GM18505 (cell line): ENCODE measurements at regions not wholly inside any gene's neighbourhood (a gene's known extent, or its start where the extent isn't known, plus 50 kb on each side); places are given as distances from the start of the nearest gene placed in this dataset.
"Not testable (repeated sequence)": the region's sequence is repeated elsewhere in the genome, so short reads cannot be mapped to it uniquely, and the experiment has no call there.

Experiments
- ATAC-seq: cut with Tn5 transposase; IDR thresholded peaks from one replicate; pipeline ENCODE4 v1.9.1; 2021; ENCODE audit not compliant: unreplicated experiment
- POLR2A ChIP-seq: IDR thresholded peaks from 4 replicates; pipeline ENCODE4 v1.6.1; 2011; ENCODE audit warnings: borderline replicate concordance; ENCODE audit not compliant: insufficient read depth, insufficient read length; ENCODE audit errors: extremely low read depth

GRCh38 chr2:59395119-59395518, 1154.0 kb upstream of the FANCL start:
- ATAC-seq, result no peak
- TF ChIP-seq POLR2A, result no peak

- ATAC-seq, result no peak
- no peak for TF ChIP-seq POLR2A
Observed at GRCh38 chr2:59391896-59392295, 1150.8 kb upstream of the FANCL start.

GRCh38 chr2:59390581-59390980, 1149.5 kb upstream of the FANCL start:
- no peak for TF ChIP-seq POLR2A

GRCh38 chr2:59389240-59389639, 1148.1 kb upstream of the FANCL start:
- no peak for TF ChIP-seq POLR2A
- no peak for ATAC-seq

More at GRCh38 chr2:59390581-59390980, 1149.5 kb upstream of the FANCL start:
- no peak for ATAC-seq

GRCh38 chr2:59385971-59386370, 1144.8 kb upstream of the FANCL start:
- no peak for ATAC-seq
- no peak for TF ChIP-seq POLR2A

GRCh38 chr2:59383473-59383872, 1142.3 kb upstream of the FANCL start:
- ATAC-seq, result no peak
- no peak for TF ChIP-seq POLR2A

GRCh38 chr2:59378127-59378526, 1137.0 kb upstream of the FANCL start:
- no peak for ATAC-seq

GRCh38 chr2:59366288-59366687, 1125.2 kb upstream of the FANCL start:
- no peak for ATAC-seq
- no peak for TF ChIP-seq POLR2A

More at GRCh38 chr2:59378127-59378526, 1137.0 kb upstream of the FANCL start:
- no peak for TF ChIP-seq POLR2A

GRCh38 chr2:59354498-59354897, 1113.4 kb upstream of the FANCL start:
- no peak for TF ChIP-seq POLR2A

GRCh38 chr2:59353306-59353921, 1112.3 kb upstream of the FANCL start:
- no peak for TF ChIP-seq POLR2A
- ATAC-seq, result no peak

More at GRCh38 chr2:59354498-59354897, 1113.4 kb upstream of the FANCL start:
- ATAC-seq, result no peak

GRCh38 chr2:59342166-59342565, 1101.0 kb upstream of the FANCL start:
- no peak for ATAC-seq
- TF ChIP-seq POLR2A, result no peak

- no peak for ATAC-seq
- no peak for TF ChIP-seq POLR2A
Observed at GRCh38 chr2:59339837-59340207, 1098.7 kb upstream of the FANCL start.

GRCh38 chr2:59339121-59339836, 1098.2 kb upstream of the FANCL start:
- no peak for TF ChIP-seq POLR2A
- ATAC-seq, result no peak

GRCh38 chr2:59333007-59333406, 1091.9 kb upstream of the FANCL start:
- TF ChIP-seq POLR2A, result no peak
- ATAC-seq, result no peak

GRCh38 chr2:59326581-59327365, 1085.6 kb upstream of the FANCL start:
- ATAC-seq, result not testable (repeated sequence)
